Keratinocyte (primary cell): ENCODE measurements at regions not wholly inside any gene's neighbourhood (a gene's known extent, or its start where the extent isn't known, plus 50 kb on each side); places are given as distances from the start of the nearest gene placed in this dataset.

Experiments
- DNase-seq: peaks from one replicate; pipeline ENCODE4 v3.0.0-alpha.2; 2011; ENCODE audit warnings: low read depth, missing footprints, low spot score
- FAIRE-seq: peaks from 2 replicates; lab custom pipeline; 2011; peaks lifted over from hg19 to GRCh38; lab: Jason Lieb, UNC
- H2AFZ ChIP-seq: 2 replicates; pipeline ENCODE4 v1.6.0; 2012; ENCODE audit warnings: low read length, control low read depth, inconsistent platforms; ENCODE audit not compliant: control insufficient read depth
- H3K27ac ChIP-seq: 2 replicates; pipeline ENCODE4 v1.5.1; 2011; ENCODE audit warnings: low read length; ENCODE audit not compliant: control insufficient read depth, insufficient read depth
- H3K27me3 ChIP-seq: 3 replicates; pipeline ENCODE4 v1.6.0; 2011; ENCODE audit warnings: low read length; ENCODE audit not compliant: control insufficient read depth, insufficient read depth; ENCODE audit errors: extremely low read depth
- H3K36me3 ChIP-seq, 2 experiments: 2 replicates in 1 of 2; 3 replicates in 1 of 2; pipeline ENCODE4 v1.5.1; 2011; ENCODE audit warnings: low read length in 2 of 2, mild to moderate bottlenecking in 1 of 2; ENCODE audit not compliant: control insufficient read depth in 2 of 2, insufficient read depth in 2 of 2; ENCODE audit errors: extremely low read depth in 1 of 2
- H3K4me1 ChIP-seq: 3 replicates; pipeline ENCODE4 v1.5.1; 2011; ENCODE audit warnings: low read length; ENCODE audit not compliant: control insufficient read depth, insufficient read depth; ENCODE audit errors: extremely low read depth
- H3K4me2 ChIP-seq: 3 replicates; pipeline ENCODE4 v1.6.0; 2011; ENCODE audit warnings: low read depth, low read length; ENCODE audit not compliant: control insufficient read depth, insufficient read depth; ENCODE audit errors: extremely low read depth
- H3K4me3 ChIP-seq, 3 experiments: fragments of 200-600 bp in 1 of 3; sonication (generic) in 1 of 3; 2 replicates in 2 of 3; 3 replicates in 1 of 3; pipeline ENCODE4 v1.5.1; 2011 to 2016; ENCODE audit warnings: low read length in 3 of 3, mild to moderate bottlenecking in 3 of 3, control low read depth in 2 of 3, inconsistent platforms in 1 of 3, low read depth in 1 of 3, mixed read lengths in 1 of 3, mixed run types in 1 of 3, moderate library complexity in 1 of 3; ENCODE audit not compliant: control insufficient read depth in 2 of 3, insufficient read depth in 2 of 3; ENCODE audit errors: extremely low read depth in 1 of 3
- H3K79me2 ChIP-seq: 2 replicates; pipeline ENCODE4 v1.6.0; 2012; ENCODE audit warnings: low read length; ENCODE audit not compliant: control insufficient read depth, insufficient read depth
- H3K9ac ChIP-seq: 3 replicates; pipeline ENCODE4 v1.6.0; 2011; ENCODE audit warnings: low read length; ENCODE audit not compliant: control insufficient read depth, insufficient read depth; ENCODE audit errors: extremely low read depth
- H3K9me1 ChIP-seq: 3 replicates; pipeline ENCODE4 v1.6.0; 2011; ENCODE audit warnings: low read length; ENCODE audit not compliant: control insufficient read depth, insufficient read depth; ENCODE audit errors: extremely low read depth
- H3K9me3 ChIP-seq: 2 replicates; pipeline ENCODE4 v1.5.1; 2012; ENCODE audit warnings: low read depth, low read length; ENCODE audit not compliant: control insufficient read depth
- H4K20me1 ChIP-seq: 3 replicates; pipeline ENCODE4 v1.6.0; 2011; ENCODE audit warnings: low read length; ENCODE audit not compliant: control insufficient read depth, insufficient read depth; ENCODE audit errors: extremely low read depth
- EZH2 ChIP-seq: IDR thresholded peaks from one replicate; pipeline ENCODE4 v1.6.1; 2012; ENCODE audit warnings: inconsistent platforms, mild to moderate bottlenecking, low read length, moderate library complexity
- dilution Hi-C: fragments of 300-500 bp; cut with MboI; formaldehyde crosslinking; loops from one replicate; pipeline ENCODE4 v1.7.0; 2020; ENCODE audit warnings: low sequenced_read_pairs; ENCODE audit not compliant: extremely low pct_ligation_motif_present
- TF ChIP-seq, protein P1 (sequence below), 3 experiments: IDR thresholded peaks in 1 of 3; conservative IDR thresholded peaks in 1 of 3; optimal IDR thresholded peaks in 1 of 3; 2 replicates in 2 of 3; 3 replicates in 1 of 3; pipeline versions ENCODE3 to v1.5.1; 2011; ENCODE audit warnings: low read length in 3 of 3, mild to moderate bottlenecking in 3 of 3, moderate library complexity in 2 of 3, control low read depth in 1 of 3, inconsistent platforms in 1 of 3; ENCODE audit not compliant: insufficient read depth in 2 of 3; ENCODE audit errors: extremely low read depth in 1 of 3

DNA sequence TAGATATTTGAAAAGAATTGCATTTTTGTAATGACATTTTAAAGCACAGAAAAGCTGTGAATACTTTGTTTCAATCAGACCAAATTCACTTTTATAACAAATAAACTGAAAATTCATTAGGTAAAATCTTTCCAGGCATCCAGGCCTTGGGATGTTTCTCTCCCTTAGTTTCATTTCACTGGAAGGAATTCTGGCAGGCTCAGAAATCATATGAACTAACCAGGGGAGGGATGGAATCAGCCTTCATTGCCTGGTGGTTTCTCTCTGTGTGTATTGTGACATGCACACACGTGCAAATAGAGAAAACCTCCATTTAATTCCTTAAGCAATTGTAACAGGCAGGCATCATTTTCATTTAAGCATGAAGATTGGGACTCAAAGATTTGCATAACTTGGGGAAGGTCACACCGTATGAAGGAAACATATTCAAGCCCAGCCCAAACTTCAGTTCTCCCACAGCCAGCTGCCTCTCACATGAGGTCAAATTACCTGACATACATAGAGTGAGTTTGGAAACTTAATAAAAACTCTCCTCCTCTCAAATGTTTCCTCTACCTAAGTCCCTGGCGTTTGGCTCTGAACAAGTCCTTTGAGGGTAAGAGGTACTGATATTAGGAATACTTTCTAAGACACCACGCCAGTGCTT lies 376.1 kb upstream of the MCTP2 start:
- H3K9ac ChIP-seq: no peak overlapping the region
- dilution Hi-C loops: no loop called here
- no peak for FAIRE-seq

DNA sequence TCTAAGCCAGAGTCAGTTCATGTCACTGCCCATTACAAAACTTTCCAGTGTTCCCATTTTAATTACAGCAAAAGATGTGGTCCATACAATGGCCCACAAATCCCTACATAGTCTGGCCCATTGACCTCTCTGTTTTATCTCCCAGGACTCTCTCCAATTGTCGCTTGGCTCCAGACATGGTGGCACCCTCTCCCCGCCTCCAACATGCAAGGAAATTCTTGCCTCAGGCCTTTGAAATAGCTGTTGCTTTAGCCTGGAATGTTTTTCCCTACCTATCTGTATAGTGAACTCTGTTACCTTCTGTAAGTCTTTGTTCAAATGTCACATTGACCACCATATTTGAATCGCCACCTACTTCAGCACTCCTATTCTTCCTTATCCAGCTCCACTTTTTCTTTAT lies 377.3 kb upstream of the MCTP2 start:
- dilution Hi-C loops: no loop called here
- Histone ChIP-seq H3K9me3 (no peaks in the 10 kb centered on the region), H3K9ac (no peak overlapping the region), H3K27me3 (no peaks in the 10 kb centered on the region), H2AFZ (no peak overlapping the region), H3K79me2 (no peaks in the 10 kb centered on the region), H4K20me1 (no peaks in the 10 kb centered on the region), H3K4me2 (no peak overlapping the region), H3K9me1 (no peaks in the 10 kb centered on the region), H3K4me1 (no peaks in the 10 kb centered on the region), H3K36me3 (no peaks in the 10 kb centered on the region), H3K4me3 (no peak overlapping the region), H3K27ac (no peak overlapping the region)
- TF ChIP-seq EZH2: no peak
- TF ChIP-seq, protein P1, sequence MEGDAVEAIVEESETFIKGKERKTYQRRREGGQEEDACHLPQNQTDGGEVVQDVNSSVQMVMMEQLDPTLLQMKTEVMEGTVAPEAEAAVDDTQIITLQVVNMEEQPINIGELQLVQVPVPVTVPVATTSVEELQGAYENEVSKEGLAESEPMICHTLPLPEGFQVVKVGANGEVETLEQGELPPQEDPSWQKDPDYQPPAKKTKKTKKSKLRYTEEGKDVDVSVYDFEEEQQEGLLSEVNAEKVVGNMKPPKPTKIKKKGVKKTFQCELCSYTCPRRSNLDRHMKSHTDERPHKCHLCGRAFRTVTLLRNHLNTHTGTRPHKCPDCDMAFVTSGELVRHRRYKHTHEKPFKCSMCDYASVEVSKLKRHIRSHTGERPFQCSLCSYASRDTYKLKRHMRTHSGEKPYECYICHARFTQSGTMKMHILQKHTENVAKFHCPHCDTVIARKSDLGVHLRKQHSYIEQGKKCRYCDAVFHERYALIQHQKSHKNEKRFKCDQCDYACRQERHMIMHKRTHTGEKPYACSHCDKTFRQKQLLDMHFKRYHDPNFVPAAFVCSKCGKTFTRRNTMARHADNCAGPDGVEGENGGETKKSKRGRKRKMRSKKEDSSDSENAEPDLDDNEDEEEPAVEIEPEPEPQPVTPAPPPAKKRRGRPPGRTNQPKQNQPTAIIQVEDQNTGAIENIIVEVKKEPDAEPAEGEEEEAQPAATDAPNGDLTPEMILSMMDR (optimal IDR thresholded peaks at IDR 0.05 in 1 of 3, IDR thresholded peaks at IDR 0.05 in 1 of 3, conservative IDR thresholded peaks at IDR 0.05 in 1 of 3; ENCODE audit: extremely low read depth in 1 of 3, insufficient read depth in 2 of 3, low read length in 3 of 3): no peak
- FAIRE-seq (no peak), DNase-seq (no peak)

More for the DNA sequence above, 376.1 kb upstream of the MCTP2 start:
- H3K36me3 ChIP-seq: no peaks in the 10 kb centered on the region
- H3K27ac ChIP-seq: no peak overlapping the region
- H3K9me3 ChIP-seq: no peaks in the 10 kb centered on the region
- TF ChIP-seq, protein P1 (optimal IDR thresholded peaks at IDR 0.05 in 1 of 3, IDR thresholded peaks at IDR 0.05 in 1 of 3, conservative IDR thresholded peaks at IDR 0.05 in 1 of 3; ENCODE audit: extremely low read depth in 1 of 3, insufficient read depth in 2 of 3, low read length in 3 of 3): no peak
- no peak for TF ChIP-seq EZH2
- no peak overlapping the region for H3K4me2 ChIP-seq
- H4K20me1 ChIP-seq: no peaks in the 10 kb centered on the region
- H3K27me3 ChIP-seq: no peaks in the 10 kb centered on the region
- no peak for DNase-seq
- no peak overlapping the region for H3K4me3 ChIP-seq
- H3K9me1 ChIP-seq: no peaks in the 10 kb centered on the region
- no peaks in the 10 kb centered on the region for H3K4me1 ChIP-seq
- no peaks in the 10 kb centered on the region for H3K79me2 ChIP-seq
- H2AFZ ChIP-seq: no peak overlapping the region
